DOHH2 (cell line): ENCODE measurements at regions not wholly inside any gene's neighbourhood (a gene's known extent, or its start where the extent isn't known, plus 50 kb on each side); places are given as distances from the start of the nearest gene placed in this dataset.

ENCODE experiments used
- H3F3A ChIP-seq: fragments of 200-600 bp; sonication (generic), shearing (Covaris generic); 2 replicates; pipeline ENCODE4 v1.6.0; 2016; ENCODE audit warnings: antibody characterized with exemption, mild to moderate bottlenecking; ENCODE audit not compliant: control insufficient read depth, insufficient read depth
- H3K27ac ChIP-seq: fragments of 200-600 bp; sonication (generic); 2 replicates; pipeline ENCODE4 v1.5.1; 2014; ENCODE audit warnings: low read depth, mild to moderate bottlenecking, low read length, moderate library complexity
- H3K27me3 ChIP-seq: fragments of 200-600 bp; sonication (generic); 2 replicates; pipeline ENCODE4 v1.6.1; 2014; ENCODE audit warnings: mild to moderate bottlenecking, low read length, mixed read lengths; ENCODE audit not compliant: control insufficient read depth
- H3K36me3 ChIP-seq: fragments of 200-600 bp; sonication (generic); 2 replicates; pipeline ENCODE4 v1.6.1; 2014; ENCODE audit warnings: mild to moderate bottlenecking, low read length, moderate library complexity, mixed read lengths; ENCODE audit not compliant: control insufficient read depth
- H3K4me1 ChIP-seq: fragments of 200-600 bp; sonication (generic); 2 replicates; pipeline ENCODE4 v1.6.1; 2014; ENCODE audit warnings: mild to moderate bottlenecking, low read length, mixed read lengths; ENCODE audit not compliant: control insufficient read depth
- H3K4me2 ChIP-seq: fragments of 200-600 bp; sonication (generic); 2 replicates; pipeline ENCODE4 v1.6.0; 2014; ENCODE audit warnings: mild to moderate bottlenecking, low read length, moderate library complexity
- H3K4me3 ChIP-seq: fragments of 200-600 bp; sonication (generic); 2 replicates; pipeline ENCODE4 v1.5.1; 2014; ENCODE audit warnings: mild to moderate bottlenecking, low read length, mixed read lengths
- H3K79me2 ChIP-seq: fragments of 200-600 bp; sonication (generic); 2 replicates; pipeline ENCODE4 v1.6.1; 2014; ENCODE audit warnings: mild to moderate bottlenecking, low read length, mixed read lengths; ENCODE audit not compliant: control insufficient read depth
- H3K9me2 ChIP-seq: fragments of 200-600 bp; sonication (generic); replicated peaks from 2 replicates; pipeline ENCODE4 v1.6.1; 2014; ENCODE audit warnings: mild to moderate bottlenecking, low read length, mixed read lengths; ENCODE audit not compliant: control insufficient read depth
- H3K9me3 ChIP-seq: fragments of 200-600 bp; sonication (generic); 2 replicates; pipeline ENCODE4 v1.6.1; 2014; ENCODE audit warnings: antibody characterized with exemption, low read length, mixed read lengths; ENCODE audit not compliant: control insufficient read depth, insufficient read depth
- H4K20me1 ChIP-seq: fragments of 200-600 bp; sonication (generic); 2 replicates; pipeline ENCODE4 v1.6.0; 2014; ENCODE audit warnings: low read depth, mild to moderate bottlenecking, antibody characterized with exemption, low read length, moderate library complexity; ENCODE audit not compliant: control insufficient read depth, insufficient read depth
- EZH2phosphoT487 ChIP-seq: fragments of 200-600 bp; sonication (generic); IDR thresholded peaks from 2 replicates; pipeline ENCODE4 v1.6.1; 2017; ENCODE audit warnings: borderline replicate concordance, mild to moderate bottlenecking, antibody characterized with exemption, low read length, moderate library complexity, mixed read lengths
- TF ChIP-seq, protein P1 (sequence below): fragments of 200-600 bp; sonication (generic); IDR thresholded peaks from one replicate; pipeline ENCODE4 v1.5.1; 2014; ENCODE audit warnings: antibody characterized with exemption, mild to moderate bottlenecking, low read depth, low read length; ENCODE audit not compliant: poor library complexity, severe bottlenecking

DNA sequence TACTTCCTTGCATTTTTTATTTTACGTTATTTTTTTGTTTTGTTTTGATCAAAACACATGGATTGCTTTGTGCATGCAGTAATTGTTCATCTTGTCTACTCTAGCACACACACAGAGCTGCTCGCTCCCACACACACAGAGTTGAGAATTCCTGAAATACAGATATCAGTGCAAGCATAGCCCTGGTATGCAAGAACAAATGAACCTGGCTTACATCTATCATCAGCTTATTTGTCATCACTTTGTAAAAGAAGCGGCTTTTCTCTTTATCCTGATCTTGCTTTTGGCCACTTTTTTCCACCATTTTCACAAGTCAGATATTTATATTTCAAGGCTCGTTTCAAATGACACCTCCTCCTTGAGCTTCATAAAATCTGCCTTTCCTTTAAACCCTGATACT is 1435.7 kb downstream of the MAT2B start:
- Histone ChIP-seq H3K4me1 (no peaks in the 10 kb centered on the region), H3K27ac (no peak overlapping the region), H3F3A (no peaks in the 10 kb centered on the region), H3K36me3 (no peaks in the 10 kb centered on the region), H3K4me2 (no peak overlapping the region), H3K9me3 (no peaks in the 10 kb centered on the region), H3K27me3 (no peaks in the 10 kb centered on the region), H3K9me2 (no peaks in the 10 kb centered on the region), H3K4me3 (no peak overlapping the region), H3K79me2 (no peaks in the 10 kb centered on the region), H4K20me1 (no peaks in the 10 kb centered on the region)
- TF ChIP-seq, protein P1, sequence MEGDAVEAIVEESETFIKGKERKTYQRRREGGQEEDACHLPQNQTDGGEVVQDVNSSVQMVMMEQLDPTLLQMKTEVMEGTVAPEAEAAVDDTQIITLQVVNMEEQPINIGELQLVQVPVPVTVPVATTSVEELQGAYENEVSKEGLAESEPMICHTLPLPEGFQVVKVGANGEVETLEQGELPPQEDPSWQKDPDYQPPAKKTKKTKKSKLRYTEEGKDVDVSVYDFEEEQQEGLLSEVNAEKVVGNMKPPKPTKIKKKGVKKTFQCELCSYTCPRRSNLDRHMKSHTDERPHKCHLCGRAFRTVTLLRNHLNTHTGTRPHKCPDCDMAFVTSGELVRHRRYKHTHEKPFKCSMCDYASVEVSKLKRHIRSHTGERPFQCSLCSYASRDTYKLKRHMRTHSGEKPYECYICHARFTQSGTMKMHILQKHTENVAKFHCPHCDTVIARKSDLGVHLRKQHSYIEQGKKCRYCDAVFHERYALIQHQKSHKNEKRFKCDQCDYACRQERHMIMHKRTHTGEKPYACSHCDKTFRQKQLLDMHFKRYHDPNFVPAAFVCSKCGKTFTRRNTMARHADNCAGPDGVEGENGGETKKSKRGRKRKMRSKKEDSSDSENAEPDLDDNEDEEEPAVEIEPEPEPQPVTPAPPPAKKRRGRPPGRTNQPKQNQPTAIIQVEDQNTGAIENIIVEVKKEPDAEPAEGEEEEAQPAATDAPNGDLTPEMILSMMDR = no peak
- no peak for TF ChIP-seq EZH2phosphoT487

DNA sequence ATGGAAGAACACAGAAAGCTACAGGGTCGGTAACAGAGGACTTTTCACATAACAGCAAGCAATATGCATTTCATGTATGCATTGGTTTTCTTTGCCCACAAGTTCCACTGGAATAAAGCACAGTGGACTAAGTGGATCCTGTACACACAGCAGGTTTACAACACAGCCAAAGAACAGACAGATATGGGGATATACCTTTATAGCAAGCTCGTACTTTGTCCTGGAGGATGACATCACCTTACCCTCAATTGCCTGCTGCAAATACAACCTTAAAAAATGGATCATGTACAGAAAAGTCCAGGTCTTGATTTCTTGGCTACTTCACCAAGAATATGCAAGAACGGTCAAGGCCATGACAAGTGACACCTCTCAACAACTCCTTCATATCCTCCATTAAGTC is 1445.5 kb downstream of the MAT2B start:
- Histone ChIP-seq H3K27me3 (no peaks in the 10 kb centered on the region), H3K9me2 (no peaks in the 10 kb centered on the region), H3K79me2 (no peaks in the 10 kb centered on the region), H3K9me3 (no peaks in the 10 kb centered on the region), H4K20me1 (no peaks in the 10 kb centered on the region), H3K4me3 (no peak overlapping the region), H3F3A (no peaks in the 10 kb centered on the region), H3K27ac (no peak overlapping the region), H3K4me1 (no peaks in the 10 kb centered on the region), H3K4me2 (no peak overlapping the region), H3K36me3 (no peaks in the 10 kb centered on the region)
- TF ChIP-seq, protein P1 = no peak
- TF ChIP-seq EZH2phosphoT487 = no peak

DNA sequence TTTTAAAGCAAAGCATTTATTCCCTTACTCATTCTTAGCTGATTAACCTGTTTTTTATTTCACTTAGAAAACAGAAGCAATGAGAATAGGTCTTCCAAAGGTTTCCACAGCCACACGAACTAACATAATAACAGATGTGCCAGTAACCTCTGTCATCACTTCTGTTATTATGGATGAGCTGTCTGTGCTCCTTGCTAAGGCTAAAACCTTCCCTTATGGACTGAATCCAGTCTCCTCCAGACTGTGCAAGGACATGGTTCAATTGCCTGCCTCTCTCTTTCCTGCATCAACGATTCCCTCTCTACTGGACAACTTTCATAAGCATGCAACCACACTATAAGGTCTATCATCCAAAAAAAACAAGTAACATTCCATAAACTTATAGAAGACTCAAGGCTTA is 1446.2 kb downstream of the MAT2B start:
- Histone ChIP-seq H3K4me3 (no peak overlapping the region), H3K9me2 (no peaks in the 10 kb centered on the region), H3F3A (no peaks in the 10 kb centered on the region), H3K27ac (no peak overlapping the region), H4K20me1 (no peaks in the 10 kb centered on the region), H3K9me3 (no peaks in the 10 kb centered on the region), H3K4me2 (no peak overlapping the region), H3K79me2 (no peaks in the 10 kb centered on the region), H3K4me1 (no peaks in the 10 kb centered on the region), H3K27me3 (no peaks in the 10 kb centered on the region), H3K36me3 (no peaks in the 10 kb centered on the region)
- no peak for TF ChIP-seq EZH2phosphoT487
- TF ChIP-seq, protein P1 = no peak

DNA sequence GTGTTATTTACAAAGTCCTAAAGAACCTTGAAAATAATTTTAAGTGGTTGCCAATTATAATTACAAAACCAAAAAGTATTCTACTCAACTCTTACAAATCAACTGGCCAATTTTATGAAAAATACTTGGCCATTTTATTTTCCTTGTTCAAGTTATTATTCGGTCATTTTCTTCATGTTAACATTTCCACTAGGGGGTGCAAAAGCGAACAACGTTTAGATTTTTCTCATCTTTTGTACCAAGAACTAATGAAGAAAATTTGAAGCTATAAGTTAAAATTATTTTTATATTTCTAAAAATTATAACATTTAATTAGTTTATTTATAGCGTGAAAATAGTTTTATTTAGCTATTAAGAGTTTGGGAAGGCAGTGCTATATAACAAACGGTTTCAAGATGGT is 1453.3 kb downstream of the MAT2B start:
- Histone ChIP-seq H4K20me1 (no peaks in the 10 kb centered on the region), H3K4me2 (no peak overlapping the region), H3K27ac (no peak overlapping the region), H3K36me3 (no peaks in the 10 kb centered on the region), H3K4me3 (no peak overlapping the region), H3K9me2 (no peaks in the 10 kb centered on the region), H3K79me2 (no peaks in the 10 kb centered on the region), H3K9me3 (no peaks in the 10 kb centered on the region), H3K4me1 (no peaks in the 10 kb centered on the region), H3F3A (no peaks in the 10 kb centered on the region), H3K27me3 (no peaks in the 10 kb centered on the region)
- no peak for TF ChIP-seq EZH2phosphoT487
- TF ChIP-seq, protein P1 = no peak
